ENCODE measurements at regions not wholly inside any gene's neighbourhood (a gene's known extent, or its start where the extent isn't known, plus 50 kb on each side); places are given as distances from the start of the nearest gene placed in this dataset.

DNA sequence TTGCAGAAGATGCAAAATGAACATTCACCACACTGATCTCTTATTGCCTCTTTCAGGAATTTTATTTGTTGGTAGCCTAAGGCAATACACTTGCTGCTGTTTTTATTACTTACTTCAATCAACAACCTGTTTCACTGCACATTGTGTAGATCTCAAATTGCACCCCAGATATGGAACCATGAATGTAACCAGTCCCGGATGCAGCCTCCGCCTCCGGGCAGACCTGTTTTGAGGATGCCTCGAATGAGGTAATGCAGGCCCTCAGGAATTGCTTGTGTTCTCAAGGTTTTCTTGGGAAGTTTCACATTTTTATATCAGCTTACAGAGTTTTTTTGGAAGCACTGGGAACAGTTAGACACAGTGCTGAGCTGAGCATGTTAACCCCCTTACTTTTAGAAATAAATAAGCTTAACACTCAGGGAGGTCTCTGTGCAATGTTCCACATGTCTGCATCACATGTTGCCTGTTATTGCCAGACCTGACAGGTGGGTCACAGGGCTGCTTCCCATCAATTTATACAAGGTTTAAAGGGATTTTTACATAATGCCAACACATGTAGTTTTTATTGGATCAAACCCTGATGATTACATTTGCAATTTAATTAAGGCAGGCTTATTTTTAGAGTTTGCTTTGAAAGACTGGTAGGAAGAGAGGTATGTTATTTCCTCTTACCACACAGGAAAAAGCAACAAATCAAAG is 193.1 kb upstream of the POM121L12 start:
- Histone ChIP-seq H3K9me3 (ENCODE audit: control insufficient read depth in 5 of 5, low read length in 5 of 5) (peaks cover 0 to 9% (median 2%) of the 10 kb centered on the region in 5 donors), H3K4me3 (ENCODE audit: low read depth in 1 of 5, low read length in 5 of 5) (no peak overlapping the region), H3K27me3 (ENCODE audit: control insufficient read depth in 5 of 5, insufficient read depth in 4 of 5, low read length in 5 of 5) (no peaks in the 10 kb centered on the region), H3K9ac (ENCODE audit: low read length in 5 of 5) (no peak overlapping the region), H3K4me1 (ENCODE audit: control insufficient read depth in 5 of 5, insufficient read depth in 5 of 5, low read length in 5 of 5) (no peaks in the 10 kb centered on the region), H3K27ac (ENCODE audit: low read depth, low read length) (no peak overlapping the region), H3K36me3 (ENCODE audit: control insufficient read depth in 5 of 5, insufficient read depth in 5 of 5, low read length in 5 of 5) (no peaks in the 10 kb centered on the region)

DNA sequence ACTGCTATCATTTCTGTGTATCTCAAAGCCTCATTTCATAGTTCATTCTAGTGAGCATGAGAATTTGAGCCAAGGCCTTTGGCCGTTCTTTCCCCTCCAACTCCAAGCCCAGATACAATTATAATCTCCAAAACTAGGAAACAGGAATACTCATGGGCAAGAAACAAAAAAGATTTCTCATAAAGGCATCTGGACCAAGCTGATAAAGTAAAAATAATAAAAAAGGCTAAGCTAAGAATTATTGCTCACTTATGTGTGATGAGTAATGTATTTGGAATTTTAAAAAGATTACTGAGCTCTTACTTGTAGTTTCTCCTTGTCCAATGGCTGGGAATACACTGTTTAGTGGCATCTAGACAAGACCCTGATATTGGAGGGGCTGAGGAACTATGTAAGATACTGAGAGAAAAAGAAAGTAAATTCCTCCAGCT is 196.4 kb upstream of the POM121L12 start:
- Histone ChIP-seq H3K36me3 (ENCODE audit: control insufficient read depth in 5 of 5, insufficient read depth in 5 of 5, low read length in 5 of 5) (no peaks in the 10 kb centered on the region), H3K9ac (ENCODE audit: low read length in 5 of 5) (no peak overlapping the region), H3K4me3 (ENCODE audit: low read depth in 1 of 5, low read length in 5 of 5) (no peak overlapping the region), H3K9me3 (ENCODE audit: control insufficient read depth in 5 of 5, low read length in 5 of 5) (peaks cover 0 to 2% (median 0%) of the 10 kb centered on the region in 5 donors), H3K4me1 (ENCODE audit: control insufficient read depth in 5 of 5, insufficient read depth in 5 of 5, low read length in 5 of 5) (no peaks in the 10 kb centered on the region), H3K27me3 (ENCODE audit: control insufficient read depth in 5 of 5, insufficient read depth in 4 of 5, low read length in 5 of 5) (no peaks in the 10 kb centered on the region), H3K27ac (ENCODE audit: low read depth, low read length) (no peak overlapping the region)

DNA sequence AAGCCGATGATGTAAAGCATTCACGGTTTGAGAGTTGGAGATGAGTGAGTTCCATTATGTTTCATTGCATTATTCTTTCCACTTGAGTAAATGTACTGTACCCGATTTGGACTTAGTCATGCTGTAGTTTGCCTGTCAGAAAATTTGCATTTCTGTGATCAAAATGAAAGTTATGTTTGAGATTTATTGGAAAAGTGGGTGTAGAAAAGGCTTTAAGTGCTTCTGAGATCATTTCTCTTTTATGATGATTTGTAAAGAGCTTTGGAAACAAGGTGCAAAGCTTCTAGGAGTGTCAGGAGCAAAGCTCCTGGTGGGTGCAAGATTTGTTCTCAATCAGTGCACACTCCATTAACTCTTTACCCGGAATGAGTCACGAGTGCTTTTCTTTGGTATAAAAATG is 204.1 kb upstream of the POM121L12 start:
- Histone ChIP-seq H3K4me1 (ENCODE audit: control insufficient read depth in 5 of 5, insufficient read depth in 5 of 5, low read length in 5 of 5) (no peaks in the 10 kb centered on the region), H3K27ac (ENCODE audit: low read depth, low read length) (no peak overlapping the region), H3K4me3 (ENCODE audit: low read depth in 1 of 5, low read length in 5 of 5) (no peak overlapping the region), H3K36me3 (ENCODE audit: control insufficient read depth in 5 of 5, insufficient read depth in 5 of 5, low read length in 5 of 5) (no peaks in the 10 kb centered on the region), H3K9me3 (ENCODE audit: control insufficient read depth in 5 of 5, low read length in 5 of 5) (no peaks in the 10 kb centered on the region), H3K9ac (ENCODE audit: low read length in 5 of 5) (no peak overlapping the region), H3K27me3 (ENCODE audit: control insufficient read depth in 5 of 5, insufficient read depth in 4 of 5, low read length in 5 of 5) (no peaks in the 10 kb centered on the region)

DNA sequence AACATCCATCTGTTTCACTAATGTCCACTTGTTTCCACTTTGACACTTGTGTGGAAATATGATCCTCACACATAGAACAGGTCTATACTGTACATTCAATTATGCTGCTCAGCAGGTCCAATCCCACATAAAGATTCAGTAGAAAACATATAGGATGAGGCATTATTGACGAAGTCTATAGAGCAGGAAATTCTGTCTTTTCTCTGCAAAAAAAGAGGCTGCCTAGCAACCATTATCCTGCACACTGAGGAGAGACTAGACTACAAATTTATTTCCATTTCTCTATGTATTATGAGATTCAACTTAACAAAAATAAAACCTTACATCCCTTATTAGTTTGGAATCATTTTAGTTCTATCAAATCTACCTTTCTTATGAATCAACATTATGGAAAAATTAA is 204.6 kb upstream of the POM121L12 start:
- no peaks in the 10 kb centered on the region for H3K27me3 ChIP-seq (ENCODE audit: control insufficient read depth in 5 of 5, insufficient read depth in 4 of 5, low read length in 5 of 5)

DNA sequence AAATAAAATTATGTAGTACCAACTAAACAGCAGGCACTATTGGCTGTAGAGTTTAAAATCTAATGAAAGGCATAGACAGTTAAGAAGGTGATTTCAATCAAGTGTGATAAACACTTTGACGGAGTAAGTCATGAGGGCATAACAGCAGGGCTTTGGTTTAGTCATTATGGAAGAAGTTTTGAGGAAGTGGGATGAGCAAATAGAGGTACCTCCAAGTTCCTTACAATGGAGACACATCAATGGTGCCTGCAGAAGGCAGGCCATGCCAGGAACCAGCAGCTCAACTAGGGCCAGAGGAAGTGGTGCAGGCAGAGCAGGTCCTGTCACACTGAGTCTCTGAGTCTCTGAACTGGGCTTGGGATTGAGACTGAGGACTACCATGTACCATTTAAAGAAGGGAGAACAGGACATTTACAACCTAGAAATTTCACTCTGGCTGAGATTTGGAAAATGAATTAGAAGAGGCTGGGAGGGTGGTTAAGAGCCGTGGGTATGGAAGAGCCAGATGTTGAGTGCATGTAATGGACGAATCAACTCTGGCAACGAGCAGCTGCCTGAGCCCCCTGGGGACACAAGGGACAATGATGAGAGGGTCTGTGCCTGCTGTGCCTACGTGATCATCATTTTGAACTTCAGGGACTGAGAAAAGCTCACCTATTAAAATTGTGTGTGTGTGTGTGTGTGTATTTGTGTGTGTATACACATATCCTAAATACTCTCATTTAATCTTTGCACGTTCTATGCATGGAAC is 208.7 kb upstream of the POM121L12 start:
- Histone ChIP-seq H3K9me3 (ENCODE audit: control insufficient read depth in 5 of 5, low read length in 5 of 5) (peaks cover 4 to 11% (median 5%) of the 10 kb centered on the region in 5 donors), H3K36me3 (ENCODE audit: control insufficient read depth in 5 of 5, insufficient read depth in 5 of 5, low read length in 5 of 5) (no peaks in the 10 kb centered on the region), H3K4me1 (ENCODE audit: control insufficient read depth in 5 of 5, insufficient read depth in 5 of 5, low read length in 5 of 5) (no peaks in the 10 kb centered on the region), H3K27ac (ENCODE audit: low read depth, low read length) (no peak overlapping the region), H3K9ac (ENCODE audit: low read length in 5 of 5) (no peak overlapping the region), H3K27me3 (ENCODE audit: control insufficient read depth in 5 of 5, insufficient read depth in 4 of 5, low read length in 5 of 5) (no peaks in the 10 kb centered on the region), H3K4me3 (ENCODE audit: low read depth in 1 of 5, low read length in 5 of 5) (no peak overlapping the region)

More for the DNA sequence above, 204.6 kb upstream of the POM121L12 start:
- Histone ChIP-seq H3K4me1 (ENCODE audit: control insufficient read depth in 5 of 5, insufficient read depth in 5 of 5, low read length in 5 of 5) (no peaks in the 10 kb centered on the region), H3K36me3 (ENCODE audit: control insufficient read depth in 5 of 5, insufficient read depth in 5 of 5, low read length in 5 of 5) (no peaks in the 10 kb centered on the region), H3K4me3 (ENCODE audit: low read depth in 1 of 5, low read length in 5 of 5) (no peak overlapping the region), H3K9ac (ENCODE audit: low read length in 5 of 5) (no peak overlapping the region), H3K9me3 (ENCODE audit: control insufficient read depth in 5 of 5, low read length in 5 of 5) (no peaks in the 10 kb centered on the region), H3K27ac (ENCODE audit: low read depth, low read length) (no peak overlapping the region)

DNA sequence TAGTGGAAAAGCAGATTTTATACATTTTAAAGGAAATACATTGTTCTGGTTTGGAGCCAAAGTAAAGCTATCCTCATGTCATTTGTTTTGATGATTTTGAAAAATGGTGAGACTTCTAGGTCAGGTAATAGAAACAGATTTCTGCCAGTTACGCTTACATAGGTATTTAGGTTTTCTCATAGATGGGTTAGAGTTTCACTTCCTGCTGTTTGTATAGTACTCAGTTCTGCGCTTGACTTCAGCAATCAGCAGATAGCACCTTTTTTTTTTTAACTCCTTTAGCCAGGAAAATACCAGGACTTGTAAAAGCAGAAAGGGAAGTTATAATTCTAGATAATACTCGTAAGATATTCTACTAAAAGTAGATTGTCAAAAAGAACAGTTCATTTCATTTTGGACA is 209.8 kb upstream of the POM121L12 start:
- Histone ChIP-seq H3K27ac (ENCODE audit: low read depth, low read length) (no peak overlapping the region), H3K27me3 (ENCODE audit: control insufficient read depth in 5 of 5, insufficient read depth in 4 of 5, low read length in 5 of 5) (no peaks in the 10 kb centered on the region), H3K9ac (ENCODE audit: low read length in 5 of 5) (no peak overlapping the region), H3K36me3 (ENCODE audit: control insufficient read depth in 5 of 5, insufficient read depth in 5 of 5, low read length in 5 of 5) (no peaks in the 10 kb centered on the region), H3K4me1 (ENCODE audit: control insufficient read depth in 5 of 5, insufficient read depth in 5 of 5, low read length in 5 of 5) (no peaks in the 10 kb centered on the region), H3K4me3 (ENCODE audit: low read depth in 1 of 5, low read length in 5 of 5) (no peak overlapping the region), H3K9me3 (ENCODE audit: control insufficient read depth in 5 of 5, low read length in 5 of 5) (peaks cover 6 to 16% (median 11%) of the 10 kb centered on the region in 5 donors)

DNA sequence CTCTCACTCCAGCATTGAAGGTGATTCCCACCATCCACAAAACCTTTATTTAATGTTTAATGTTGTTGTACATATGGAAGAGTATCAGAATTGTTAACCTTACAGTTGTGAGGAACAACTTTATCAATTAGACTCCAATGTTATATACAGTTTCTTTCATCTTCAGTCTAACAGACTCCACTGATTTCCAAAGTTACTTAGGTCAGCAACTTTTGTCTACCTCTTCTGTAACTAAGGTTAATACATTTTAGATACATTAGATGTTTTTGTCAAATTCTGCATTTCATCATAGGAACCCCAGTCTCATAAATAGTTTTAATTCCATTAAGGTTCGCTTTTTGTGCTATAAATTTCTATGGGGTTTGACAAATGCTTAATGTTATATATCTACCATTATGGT is 223.9 kb upstream of the POM121L12 start:
- Histone ChIP-seq H3K4me3 (ENCODE audit: low read depth in 1 of 5, low read length in 5 of 5) (no peak overlapping the region), H3K27ac (ENCODE audit: low read depth, low read length) (no peak overlapping the region), H3K9ac (ENCODE audit: low read length in 5 of 5) (no peak overlapping the region), H3K9me3 (ENCODE audit: control insufficient read depth in 5 of 5, low read length in 5 of 5) (peaks cover 0 to 11% (median 5%) of the 10 kb centered on the region in 5 donors), H3K4me1 (ENCODE audit: control insufficient read depth in 5 of 5, insufficient read depth in 5 of 5, low read length in 5 of 5) (no peaks in the 10 kb centered on the region), H3K27me3 (ENCODE audit: control insufficient read depth in 5 of 5, insufficient read depth in 4 of 5, low read length in 5 of 5) (no peaks in the 10 kb centered on the region), H3K36me3 (ENCODE audit: control insufficient read depth in 5 of 5, insufficient read depth in 5 of 5, low read length in 5 of 5) (no peaks in the 10 kb centered on the region)

DNA sequence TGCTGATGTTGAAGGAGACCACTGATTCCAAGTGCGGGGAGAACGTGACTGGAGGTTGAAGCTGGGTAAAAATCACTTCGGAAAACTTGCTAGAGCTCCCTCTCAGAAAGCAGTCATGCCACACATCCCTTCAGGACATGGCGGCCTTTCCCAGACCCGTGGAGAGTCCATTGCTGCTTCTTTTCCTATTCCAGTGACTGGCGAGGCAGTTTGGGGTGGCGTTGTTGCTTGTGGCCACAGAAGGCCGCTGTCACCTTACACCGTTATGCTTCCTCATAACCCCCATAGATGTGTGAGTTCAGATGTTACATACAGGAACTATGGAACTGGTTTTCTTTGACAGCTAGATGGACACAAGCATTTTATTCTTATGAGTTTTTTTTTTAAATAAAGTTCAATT is 235.6 kb upstream of the POM121L12 start:
- no peaks in the 10 kb centered on the region for H3K27me3 ChIP-seq (ENCODE audit: control insufficient read depth in 5 of 5, insufficient read depth in 4 of 5, low read length in 5 of 5)
- no peaks in the 10 kb centered on the region for H3K4me1 ChIP-seq (ENCODE audit: control insufficient read depth in 5 of 5, insufficient read depth in 5 of 5, low read length in 5 of 5)
- no peak overlapping the region for H3K4me3 ChIP-seq (ENCODE audit: low read depth in 1 of 5, low read length in 5 of 5)
- H3K9ac ChIP-seq (ENCODE audit: low read length in 5 of 5) = no peak overlapping the region
- no peaks in the 10 kb centered on the region for H3K9me3 ChIP-seq (ENCODE audit: control insufficient read depth in 5 of 5, low read length in 5 of 5)
- no peak overlapping the region for H3K27ac ChIP-seq (ENCODE audit: low read depth, low read length)
- H3K36me3 ChIP-seq (ENCODE audit: control insufficient read depth in 5 of 5, insufficient read depth in 5 of 5, low read length in 5 of 5) = no peaks in the 10 kb centered on the region

DNA sequence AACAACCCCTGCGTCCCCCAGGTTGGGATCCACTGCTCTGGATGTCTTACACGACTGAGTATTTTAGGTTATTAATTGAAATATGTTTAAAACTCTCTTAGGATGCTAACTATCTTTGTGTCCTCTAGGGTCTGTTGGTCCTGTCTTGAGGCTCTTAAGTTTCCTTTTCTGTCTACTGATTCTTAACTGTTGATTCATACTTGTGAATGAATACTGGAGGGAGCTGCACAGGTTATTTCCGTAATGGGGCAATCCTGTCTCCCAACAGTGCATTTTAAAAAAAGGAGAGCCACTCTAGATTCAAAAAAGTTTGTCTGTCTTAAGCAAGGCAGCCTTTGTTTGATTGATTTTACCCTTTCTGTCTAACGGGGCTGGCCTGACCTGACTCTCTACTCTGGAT is 237.6 kb upstream of the POM121L12 start:
- H3K36me3 ChIP-seq (ENCODE audit: control insufficient read depth in 5 of 5, insufficient read depth in 5 of 5, low read length in 5 of 5) = no peaks in the 10 kb centered on the region
- H3K4me3 ChIP-seq (ENCODE audit: low read depth in 1 of 5, low read length in 5 of 5) = no peak overlapping the region
- no peaks in the 10 kb centered on the region for H3K4me1 ChIP-seq (ENCODE audit: control insufficient read depth in 5 of 5, insufficient read depth in 5 of 5, low read length in 5 of 5)
- no peaks in the 10 kb centered on the region for H3K9me3 ChIP-seq (ENCODE audit: control insufficient read depth in 5 of 5, low read length in 5 of 5)
- H3K27me3 ChIP-seq (ENCODE audit: control insufficient read depth in 5 of 5, insufficient read depth in 4 of 5, low read length in 5 of 5) = no peaks in the 10 kb centered on the region
- H3K9ac ChIP-seq (ENCODE audit: low read length in 5 of 5) = no peak overlapping the region
- no peak overlapping the region for H3K27ac ChIP-seq (ENCODE audit: low read depth, low read length)

DNA sequence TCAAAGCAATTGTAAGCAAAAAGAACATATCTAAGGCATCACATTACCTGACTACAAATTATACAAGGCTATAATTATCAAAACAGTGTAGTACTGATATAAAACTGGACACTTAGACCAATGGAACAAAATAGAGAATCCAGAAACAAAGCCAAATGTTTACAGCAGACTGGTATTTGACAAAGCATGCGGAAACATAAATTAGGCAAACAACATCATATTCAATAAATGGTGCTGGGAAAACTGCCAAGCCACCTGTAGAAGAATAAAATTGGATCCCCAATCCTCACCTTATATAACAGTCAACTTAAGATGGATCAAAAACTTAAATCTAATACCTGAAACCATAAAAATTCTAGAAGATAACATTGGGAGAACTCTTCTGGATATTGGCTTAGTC is 240.8 kb upstream of the POM121L12 start:
- no peaks in the 10 kb centered on the region for H3K36me3 ChIP-seq (ENCODE audit: control insufficient read depth in 5 of 5, insufficient read depth in 5 of 5, low read length in 5 of 5)
- no peak overlapping the region for H3K27ac ChIP-seq (ENCODE audit: low read depth, low read length)
- no peaks in the 10 kb centered on the region for H3K27me3 ChIP-seq (ENCODE audit: control insufficient read depth in 5 of 5, insufficient read depth in 4 of 5, low read length in 5 of 5)
- no peak overlapping the region for H3K9ac ChIP-seq (ENCODE audit: low read length in 5 of 5)
- no peak overlapping the region for H3K4me3 ChIP-seq (ENCODE audit: low read depth in 1 of 5, low read length in 5 of 5)
- no peaks in the 10 kb centered on the region for H3K4me1 ChIP-seq (ENCODE audit: control insufficient read depth in 5 of 5, insufficient read depth in 5 of 5, low read length in 5 of 5)
- no peaks in the 10 kb centered on the region for H3K9me3 ChIP-seq (ENCODE audit: control insufficient read depth in 5 of 5, low read length in 5 of 5)

Measured in subcutaneous abdominal adipose tissue (tissue), 5 donors.